H1 (cell line): ENCODE measurements at regions not wholly inside any gene's neighbourhood (a gene's known extent, or its start where the extent isn't known, plus 50 kb on each side); places are given as distances from the start of the nearest gene placed in this dataset.

ENCODE experiments used
- CTCF ChIA-PET: fragments of 300-600 bp; sonication (Branson Sonifier 250); formaldehyde crosslinking; loops from one replicate; lab custom pipeline; 2021; ENCODE audit not compliant: partially characterized antibody; lab: Charles Lee
- POLR2A ChIA-PET: fragments of 300-600 bp; sonication (Branson Sonifier 250); formaldehyde crosslinking; loops from one replicate; lab custom pipeline; 2021; ENCODE audit warnings: inconsistent platforms; ENCODE audit not compliant: partially characterized antibody; lab: Charles Lee
- DNase-seq, 2 experiments: peaks; one replicate each; pipeline versions ENCODE4 v3.0.0 to v3.0.0-alpha.2; 2010 to 2022; ENCODE audit warnings: low spot score in 2 of 2, low read depth in 1 of 2, mixed read lengths in 1 of 2
- FAIRE-seq: peaks from 2 replicates; lab custom pipeline; 2011; peaks lifted over from hg19 to GRCh38; lab: Jason Lieb, UNC
- H2AFZ ChIP-seq: 2 replicates; pipeline ENCODE4 v1.8.1; 2012; ENCODE audit warnings: low read length, inconsistent platforms
- H2AK5ac ChIP-seq: 2 replicates; pipeline ENCODE4 v1.6.1; 2013; ENCODE audit warnings: low read depth, low read length
- H2BK120ac ChIP-seq: replicated peaks from 2 replicates; pipeline ENCODE3; 2013; ENCODE audit warnings: low read depth, low read length, inconsistent platforms
- H2BK12ac ChIP-seq: 2 replicates; pipeline ENCODE4 v1.6.1; 2013; ENCODE audit warnings: low read depth, low read length
- H2BK15ac ChIP-seq: 2 replicates; pipeline ENCODE4 v1.6.1; 2013; ENCODE audit warnings: low read length
- H2BK20ac ChIP-seq: 2 replicates; pipeline ENCODE4 v1.6.1; 2013; ENCODE audit warnings: low read length
- H2BK5ac ChIP-seq: 2 replicates; pipeline ENCODE4 v1.6.1; 2013; ENCODE audit warnings: low read depth, low read length
- H3K14ac ChIP-seq: 2 replicates; pipeline ENCODE4 v1.6.1; 2013; ENCODE audit warnings: inconsistent platforms; ENCODE audit not compliant: insufficient read length
- H3K18ac ChIP-seq: 2 replicates; pipeline ENCODE4 v1.6.1; 2013; ENCODE audit warnings: low read length; ENCODE audit errors: extremely low read depth
- H3K23ac ChIP-seq: 2 replicates; pipeline ENCODE4 v1.6.1; 2013; ENCODE audit warnings: inconsistent platforms; ENCODE audit not compliant: insufficient read length
- H3K23me2 ChIP-seq: 2 replicates; pipeline ENCODE4 v1.6.1; 2013; ENCODE audit warnings: low read depth, low read length
- H3K27ac ChIP-seq: 2 replicates; pipeline ENCODE4 v1.6.1; 2011; ENCODE audit warnings: low read depth, low read length, inconsistent platforms
- H3K27me3 ChIP-seq, 4 experiments: replicated peaks in 1 of 4; 1 replicate in 1 of 4; 2 replicates in 3 of 4; pipeline versions ENCODE4 v1.6.1 to v1.8.1; 2011 to 2013; ENCODE audit warnings: low read length in 3 of 4, mild to moderate bottlenecking in 3 of 4, inconsistent platforms in 2 of 4, mixed read lengths in 2 of 4, moderate library complexity in 1 of 4; ENCODE audit not compliant: control insufficient read depth in 3 of 4, insufficient read depth in 3 of 4; ENCODE audit errors: extremely low read depth in 1 of 4
- H3K36me3 ChIP-seq, 4 experiments: 2 replicates each; pipeline versions ENCODE4 v1.6.1 to v1.8.1; 2011 to 2013; ENCODE audit warnings: mild to moderate bottlenecking in 4 of 4, low read length in 3 of 4, moderate library complexity in 2 of 4, control low read depth in 1 of 4, inconsistent platforms in 1 of 4; ENCODE audit not compliant: insufficient read depth in 4 of 4, control insufficient read depth in 2 of 4
- H3K4ac ChIP-seq: replicated peaks from 2 replicates; pipeline ENCODE3; 2013; ENCODE audit warnings: low read length, low read depth, mixed read lengths, inconsistent platforms; ENCODE audit not compliant: insufficient read length
- H3K4me1 ChIP-seq, 4 experiments: replicated peaks in 1 of 4; 1 replicate in 1 of 4; 2 replicates in 3 of 4; pipeline versions ENCODE4 v1.6.1 to v1.8.1; 2011 to 2013; ENCODE audit warnings: low read length in 3 of 4, inconsistent platforms in 2 of 4, mixed read lengths in 1 of 4; ENCODE audit not compliant: insufficient read depth in 4 of 4, control insufficient read depth in 3 of 4
- H3K4me2 ChIP-seq, 2 experiments: 2 replicates each; pipeline versions ENCODE4 v1.6.1 to v1.8.1; 2011 to 2013; ENCODE audit warnings: low read depth in 2 of 2, low read length in 2 of 2, control low read depth in 1 of 2, inconsistent platforms in 1 of 2, mild to moderate bottlenecking in 1 of 2; ENCODE audit not compliant: insufficient read depth in 1 of 2
- H3K4me3 ChIP-seq, 4 experiments: fragments of 200-600, 300-600 bp in 1 of 4; sonication (generic), shearing (Covaris generic), sonication (Bioruptor Twin) in 1 of 4; 2 replicates each; pipeline versions ENCODE4 v1.5.1 to v1.8.1; 2011 to 2016; ENCODE audit warnings: low read length in 4 of 4, low read depth in 3 of 4, control low read depth in 2 of 4, inconsistent platforms in 2 of 4, mild to moderate bottlenecking in 2 of 4, mixed read lengths in 1 of 4, moderate library complexity in 1 of 4; ENCODE audit not compliant: insufficient read depth in 2 of 4; ENCODE audit errors: extremely low read depth in 1 of 4
- H3K56ac ChIP-seq: replicated peaks from 2 replicates; pipeline ENCODE3; 2013; ENCODE audit warnings: low read depth, mild to moderate bottlenecking, mixed read lengths, low read length, inconsistent platforms; ENCODE audit not compliant: insufficient read length
- H3K79me1 ChIP-seq: 2 replicates; pipeline ENCODE4 v1.6.1; 2013; ENCODE audit warnings: low read depth, low read length, control low read depth
- H3K79me2 ChIP-seq, 2 experiments: 2 replicates each; pipeline versions ENCODE4 v1.6.1 to v1.8.1; 2012 to 2013; ENCODE audit warnings: low read length in 2 of 2, mild to moderate bottlenecking in 2 of 2, inconsistent platforms in 1 of 2; ENCODE audit not compliant: insufficient read depth in 2 of 2, control insufficient read depth in 1 of 2
- H3K9ac ChIP-seq, 4 experiments: replicated peaks in 1 of 4; 1 replicate in 1 of 4; 2 replicates in 3 of 4; pipeline versions ENCODE4 v1.6.1 to v1.8.1; 2011 to 2013; ENCODE audit warnings: low read depth in 3 of 4, low read length in 3 of 4, control low read depth in 2 of 4, mild to moderate bottlenecking in 2 of 4, moderate library complexity in 2 of 4, inconsistent platforms in 1 of 4; ENCODE audit errors: extremely low read depth in 1 of 4
- H3K9me3 ChIP-seq, 2 experiments: 2 replicates each; pipeline versions ENCODE4 v1.6.1 to v1.8.1; 2012 to 2013; ENCODE audit warnings: mild to moderate bottlenecking in 2 of 2, moderate library complexity in 2 of 2, control low read depth in 1 of 2, inconsistent platforms in 1 of 2, low read depth in 1 of 2, low read length in 1 of 2, mixed read lengths in 1 of 2; ENCODE audit not compliant: insufficient read depth in 2 of 2
- H4K20me1 ChIP-seq, 2 experiments: replicated peaks in 1 of 2; 2 replicates each; pipeline versions ENCODE3 to v1.8.1; 2011 to 2013; ENCODE audit warnings: inconsistent platforms in 2 of 2, low read length in 2 of 2, mild to moderate bottlenecking in 1 of 2; ENCODE audit not compliant: insufficient read depth in 2 of 2, control insufficient read depth in 1 of 2
- H4K5ac ChIP-seq: 2 replicates; pipeline ENCODE4 v1.6.1; 2013; ENCODE audit warnings: low read length, low read depth, mixed read lengths, inconsistent platforms; ENCODE audit not compliant: insufficient read length
- H4K8ac ChIP-seq: 2 replicates; pipeline ENCODE4 v1.8.0; 2013; ENCODE audit warnings: mild to moderate bottlenecking, moderate library complexity, low read length, inconsistent platforms; ENCODE audit not compliant: insufficient read depth; ENCODE audit errors: extremely low read depth
- H4K91ac ChIP-seq: replicated peaks from 2 replicates; pipeline ENCODE3; 2013; ENCODE audit warnings: low read length, mixed read lengths, inconsistent platforms; ENCODE audit not compliant: insufficient read length
- BACH1 ChIP-seq: IDR thresholded peaks from 2 replicates; pipeline ENCODE4 v1.6.1; 2012; ENCODE audit warnings: low read length, improper control_type of control experiment
- CBX5 ChIP-seq: fragments of 300-800, 300-1000 bp; sonication (generic); IDR thresholded peaks from 2 replicates; pipeline ENCODE4 v1.7.1; 2016; ENCODE audit warnings: antibody characterized with exemption, low read length, low read depth
- CBX8 ChIP-seq: fragments of 300-800, 300-1000 bp; sonication (generic); IDR thresholded peaks from 2 replicates; pipeline ENCODE4 v1.7.1; 2016; ENCODE audit warnings: low read depth, low read length, borderline replicate concordance
- HDAC2 ChIP-seq, 2 experiments: fragments of 300-600 bp in 1 of 2; sonication (generic) in 1 of 2; IDR thresholded peaks; 2 replicates each; pipeline ENCODE4 v1.6.1; 2011 to 2012; ENCODE audit warnings: low read depth in 2 of 2, low read length in 2 of 2, mild to moderate bottlenecking in 2 of 2, moderate library complexity in 2 of 2, borderline replicate concordance in 1 of 2, inconsistent platforms in 1 of 2
- KDM5A ChIP-seq: fragments of 200-600 bp; IDR thresholded peaks from 2 replicates; pipeline ENCODE4 v1.7.1; 2012; ENCODE audit warnings: mild to moderate bottlenecking, low read length, inconsistent platforms, mixed read lengths
- MAFK ChIP-seq: IDR thresholded peaks from 2 replicates; pipeline ENCODE4 v1.6.1; 2012; ENCODE audit warnings: low read depth, mild to moderate bottlenecking, improper control_type of control experiment, low read length
- PHF8 ChIP-seq: fragments of 200-600 bp; sonication (generic); conservative IDR thresholded peaks from 2 replicates; pipeline ENCODE4 v1.7.1; 2012; ENCODE audit warnings: low read depth, mild to moderate bottlenecking, inconsistent platforms, low read length, moderate library complexity
- SP4 ChIP-seq: IDR thresholded peaks from 2 replicates; pipeline ENCODE4 v1.6.1; 2012; ENCODE audit warnings: low read length, inconsistent platforms
- SRF ChIP-seq: IDR thresholded peaks from 2 replicates; pipeline ENCODE4 v1.6.1; 2011; ENCODE audit warnings: mild to moderate bottlenecking, low read depth, low read length, moderate library complexity
- SUZ12 ChIP-seq: fragments of 200-600 bp; sonication (generic); IDR thresholded peaks from 2 replicates; pipeline ENCODE4 v1.6.1; 2012; ENCODE audit warnings: mild to moderate bottlenecking, inconsistent platforms, low read length, moderate library complexity, mixed read lengths
- TCF12 ChIP-seq: IDR thresholded peaks from 2 replicates; pipeline ENCODE4 v1.6.1; 2011; ENCODE audit warnings: low read depth, mild to moderate bottlenecking, low read length
- WGBS, 2 experiments: shearing (Covaris generic) in 1 of 2; methylation state at CpG; one replicate each; pipeline versions ENCODE4 v1.1.6 to v1.1.7; 2013 to 2015; ENCODE audit warnings: low lambda C conversion rate in 2 of 2, mixed read lengths in 2 of 2, inconsistent platforms in 1 of 2, low coverage in 1 of 2, missing lambda C conversion rate in 1 of 2; ENCODE audit not compliant: insufficient replicate concordance in 2 of 2, insufficient coverage in 1 of 2, insufficient read length in 1 of 2; ENCODE audit errors: extremely low coverage in 1 of 2, missing lambda C conversion rate in 1 of 2; 5-methylcytosine and 5-hydroxymethylcytosine counted together

- no peak for TF ChIP-seq TCF12
Measured at GRCh38 chr3:7817239-7817638, 684.4 kb upstream of the LMCD1 start (continued).

GRCh38 chr3:7820969-7821368 lies 680.7 kb upstream of the LMCD1 start:
- 93% methylated on average over 2 of the region's 2 CpGs; no CpG with 5 or more reads in 1 of the 2 experiments for WGBS, 2 experiments
- Histone ChIP-seq H2AK5ac (no peak overlapping the region), H3K9me3 (peaks cover 5 to 7% of the 10 kb centered on the region in 2 experiments), H3K23ac (no peak overlapping the region), H3K27ac (no peak overlapping the region), H4K20me1 (no peaks in the 10 kb centered on the region), H2AFZ (no peak overlapping the region), H3K4ac (no peak overlapping the region), H3K4me1 (no peaks in the 10 kb centered on the region), H3K23me2 (no peaks in the 10 kb centered on the region), H2BK120ac (no peak overlapping the region), H3K36me3 (no peaks in the 10 kb centered on the region), H3K14ac (no peak overlapping the region), H3K27me3 (no peaks in the 10 kb centered on the region), H4K5ac (no peak overlapping the region), H2BK15ac (no peak overlapping the region), H2BK20ac (no peak overlapping the region), H2BK5ac (no peak overlapping the region), H2BK12ac (no peak overlapping the region), H3K79me2 (no peaks in the 10 kb centered on the region)
- POLR2A ChIA-PET = no interaction called here
- DNase-seq = no peak
- FAIRE-seq = no peak
- CTCF ChIA-PET = interaction anchor here (1.3 kb wide), 1 partner anchor 448 kb away, joined by 3 read pairs; no protein-coding TSS in a partner anchor
- no peak for TF ChIP-seq HDAC2 (IDR thresholded peaks at IDR 0.05; ENCODE audit: borderline replicate concordance in 1 of 2, low read depth in 2 of 2, low read length in 2 of 2)
- TF ChIP-seq BACH1 = no peak
- TF ChIP-seq CBX8 = no peak
- TF ChIP-seq SP4 = no peak
- no peak for TF ChIP-seq MAFK
- TF ChIP-seq CBX5 = no peak
- no peak for TF ChIP-seq KDM5A
- no peak for TF ChIP-seq SUZ12
- no peak for TF ChIP-seq SRF
- TF ChIP-seq PHF8 = no peak
- TF ChIP-seq, all 59 proteins: peak for 0
- Histone ChIP-seq H3K9ac (no peak overlapping the region), H3K18ac (no peak overlapping the region), H4K8ac (no peak overlapping the region), H4K91ac (no peak overlapping the region), H3K4me3 (no peak overlapping the region), H3K79me1 (no peaks in the 10 kb centered on the region), H3K56ac (no peak overlapping the region), H3K4me2 (no peak overlapping the region)
